H1 (cell line): ENCODE measurements at regions not wholly inside any gene's neighbourhood (a gene's known extent, or its start where the extent isn't known, plus 50 kb on each side); places are given as distances from the start of the nearest gene placed in this dataset.

Experiments
- SAP30 ChIP-seq: fragments of 300-600 bp; sonication (generic); IDR thresholded peaks from 2 replicates; pipeline ENCODE4 v1.7.1; 2012; ENCODE audit warnings: low read length, moderate library complexity, mild to moderate bottlenecking, inconsistent platforms; ENCODE audit not compliant: insufficient read depth, insufficient replicate concordance
- TF ChIP-seq, protein P1 (sequence below): IDR thresholded peaks from 2 replicates; pipeline ENCODE4 v1.6.1; 2011; ENCODE audit warnings: low read length, improper control_type of control experiment

DNA sequence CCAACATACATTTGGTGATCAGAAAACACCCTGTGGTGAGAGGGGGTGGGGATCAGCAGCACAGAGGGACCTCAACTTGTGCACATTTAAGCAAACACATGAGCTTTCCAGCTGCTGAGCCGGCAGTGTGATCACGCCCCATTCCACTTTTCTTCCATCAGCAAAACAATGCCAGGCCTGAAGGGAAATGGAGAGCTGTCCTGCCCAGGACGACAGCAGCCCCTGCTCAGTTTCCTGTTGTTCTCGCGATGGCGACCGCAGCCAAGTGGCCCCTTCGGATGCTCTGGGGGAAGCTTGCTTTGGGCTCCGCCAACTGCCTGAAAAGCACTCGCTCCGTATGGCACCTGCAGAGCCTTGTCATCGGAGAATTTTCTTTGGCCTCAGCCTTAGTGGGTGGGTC is 272.3 kb downstream of the FOXL1 start (continued):
- TF ChIP-seq, protein P1, sequence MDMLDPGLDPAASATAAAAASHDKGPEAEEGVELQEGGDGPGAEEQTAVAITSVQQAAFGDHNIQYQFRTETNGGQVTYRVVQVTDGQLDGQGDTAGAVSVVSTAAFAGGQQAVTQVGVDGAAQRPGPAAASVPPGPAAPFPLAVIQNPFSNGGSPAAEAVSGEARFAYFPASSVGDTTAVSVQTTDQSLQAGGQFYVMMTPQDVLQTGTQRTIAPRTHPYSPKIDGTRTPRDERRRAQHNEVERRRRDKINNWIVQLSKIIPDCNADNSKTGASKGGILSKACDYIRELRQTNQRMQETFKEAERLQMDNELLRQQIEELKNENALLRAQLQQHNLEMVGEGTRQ, result no peak
- TF ChIP-seq SAP30, result no peak
- TF ChIP-seq, all 59 proteins: peak for 0
